GM10266 (cell line): ENCODE measurements at regions not wholly inside any gene's neighbourhood (a gene's known extent, or its start where the extent isn't known, plus 50 kb on each side); places are given as distances from the start of the nearest gene placed in this dataset.

Experiments
- DNase-seq: peaks from one replicate; pipeline ENCODE4 v3.0.0; 2012; ENCODE audit errors: extremely low spot score
- TF ChIP-seq, protein P1 (sequence below): IDR thresholded peaks from 2 replicates; pipeline ENCODE4 v1.5.1; 2012; ENCODE audit warnings: mild to moderate bottlenecking, low read depth; ENCODE audit not compliant: control insufficient read depth, insufficient read depth; ENCODE audit errors: missing control alignments

DNA sequence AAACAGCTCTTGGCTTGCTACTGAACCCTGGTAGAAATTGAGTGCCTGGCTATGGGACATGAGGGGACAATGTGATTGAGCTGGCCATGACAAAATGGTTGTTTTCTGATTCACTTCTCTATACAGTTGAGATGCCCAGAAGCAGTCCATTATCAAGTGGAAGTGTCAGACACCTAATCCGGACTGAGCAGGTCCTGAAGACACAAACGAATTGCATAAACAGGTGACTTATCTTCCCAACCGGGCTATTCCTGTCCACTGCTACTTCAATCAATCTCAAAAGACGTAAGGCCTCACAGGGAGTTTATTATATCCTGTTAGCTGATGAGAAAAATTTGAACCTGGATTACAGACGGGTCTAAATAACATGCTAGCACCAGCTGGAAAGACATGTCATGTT lies 105.5 kb upstream of the WAC start:
- DNase-seq: no peak

DNA sequence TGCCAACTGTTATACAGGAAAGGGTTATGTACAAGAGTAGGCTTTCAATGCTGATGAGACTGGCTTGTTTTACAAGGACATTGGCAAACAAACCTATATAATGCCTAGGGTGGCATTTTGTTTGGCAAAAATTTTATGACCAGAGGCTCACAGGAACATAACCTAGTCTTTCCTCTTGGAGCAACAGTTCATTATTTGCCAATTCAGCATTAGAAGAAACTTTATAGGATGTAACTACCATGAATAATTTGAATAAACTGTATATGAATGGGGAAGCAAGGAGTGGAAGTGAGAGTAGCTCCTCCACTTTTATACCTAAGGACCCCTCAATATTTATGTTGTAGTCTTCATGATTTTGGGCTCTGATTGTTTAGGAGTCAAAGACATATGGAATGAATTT lies 103.9 kb upstream of the WAC start:
- no peak for DNase-seq
- TF ChIP-seq, protein P1, sequence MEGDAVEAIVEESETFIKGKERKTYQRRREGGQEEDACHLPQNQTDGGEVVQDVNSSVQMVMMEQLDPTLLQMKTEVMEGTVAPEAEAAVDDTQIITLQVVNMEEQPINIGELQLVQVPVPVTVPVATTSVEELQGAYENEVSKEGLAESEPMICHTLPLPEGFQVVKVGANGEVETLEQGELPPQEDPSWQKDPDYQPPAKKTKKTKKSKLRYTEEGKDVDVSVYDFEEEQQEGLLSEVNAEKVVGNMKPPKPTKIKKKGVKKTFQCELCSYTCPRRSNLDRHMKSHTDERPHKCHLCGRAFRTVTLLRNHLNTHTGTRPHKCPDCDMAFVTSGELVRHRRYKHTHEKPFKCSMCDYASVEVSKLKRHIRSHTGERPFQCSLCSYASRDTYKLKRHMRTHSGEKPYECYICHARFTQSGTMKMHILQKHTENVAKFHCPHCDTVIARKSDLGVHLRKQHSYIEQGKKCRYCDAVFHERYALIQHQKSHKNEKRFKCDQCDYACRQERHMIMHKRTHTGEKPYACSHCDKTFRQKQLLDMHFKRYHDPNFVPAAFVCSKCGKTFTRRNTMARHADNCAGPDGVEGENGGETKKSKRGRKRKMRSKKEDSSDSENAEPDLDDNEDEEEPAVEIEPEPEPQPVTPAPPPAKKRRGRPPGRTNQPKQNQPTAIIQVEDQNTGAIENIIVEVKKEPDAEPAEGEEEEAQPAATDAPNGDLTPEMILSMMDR: no peak

More for the DNA sequence above, 105.5 kb upstream of the WAC start:
- TF ChIP-seq, protein P1: no peak

- TF ChIP-seq, protein P1: no peak
- no peak for DNase-seq
Measured at GRCh38 chr10:28429573-28430216, 103.2 kb upstream of the WAC start.

DNA sequence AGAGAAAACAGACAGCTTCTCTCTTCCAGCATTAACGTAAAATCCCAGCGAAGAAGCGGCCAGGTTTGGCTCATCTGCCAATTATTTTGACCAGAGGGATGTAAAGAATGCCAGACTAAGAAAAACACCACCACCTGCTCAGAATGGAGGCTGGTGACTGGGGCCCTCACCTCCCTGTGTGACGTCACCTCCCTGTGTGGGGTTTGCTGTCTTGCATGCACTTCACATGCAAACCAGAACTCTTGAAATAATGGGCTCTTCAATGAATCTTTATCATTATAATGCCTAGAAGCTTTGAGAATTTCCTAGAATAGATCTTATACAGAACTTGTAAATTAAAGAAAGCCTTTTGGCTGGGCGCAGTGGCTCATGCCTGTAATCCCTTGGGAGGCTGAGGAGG lies 101.8 kb upstream of the WAC start:
- TF ChIP-seq, protein P1: no peak

DNA sequence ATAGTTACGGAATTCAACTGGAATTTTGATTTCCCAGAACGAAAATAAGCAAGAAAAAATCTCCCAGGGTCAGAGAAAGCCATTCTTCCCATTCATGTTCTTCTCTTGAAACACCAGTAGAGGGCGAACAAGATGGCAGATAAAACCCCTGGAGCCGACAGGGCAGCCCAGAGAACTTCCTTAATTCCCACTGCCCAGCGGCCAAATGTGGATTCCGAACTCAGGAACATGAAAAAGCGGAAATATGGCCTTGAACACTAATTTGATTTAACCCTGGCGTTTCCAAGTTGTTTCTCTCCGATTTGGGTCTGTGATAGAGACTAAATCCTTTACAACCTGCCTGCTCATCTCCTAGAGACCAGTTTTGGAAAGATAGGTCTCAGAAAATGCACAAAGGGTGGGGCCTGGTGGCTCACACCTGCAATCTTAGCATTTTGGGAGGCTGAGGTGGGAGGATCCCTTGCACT lies 100.7 kb upstream of the WAC start:
- peak; percentile 54 for DNase-seq
- TF ChIP-seq, protein P1: peak; percentile 64

More for the DNA sequence above, 101.8 kb upstream of the WAC start:
- DNase-seq: no peak

GRCh38 chr10:28434063-28434462 lies 98.9 kb upstream of the WAC start:
- TF ChIP-seq, protein P1: no peak
- DNase-seq: no peak

GRCh38 chr10:28442403-28442802 lies 90.5 kb upstream of the WAC start:
- TF ChIP-seq, protein P1: no peak
- DNase-seq: no peak
